A673 (cell line): ENCODE measurements at regions not wholly inside any gene's neighbourhood (a gene's known extent, or its start where the extent isn't known, plus 50 kb on each side); places are given as distances from the start of the nearest gene placed in this dataset.

ENCODE experiments used
- CTCF ChIP-seq: fragments of 300-800, 200-600 bp; sonication (generic); conservative IDR thresholded peaks from 2 replicates; pipeline ENCODE4 v1.5.1; 2017; ENCODE audit warnings: low read depth, mild to moderate bottlenecking, antibody characterized with exemption, low read length, moderate library complexity, mixed read lengths
- EZH2 ChIP-seq: fragments of 200-600 bp; sonication (generic); IDR thresholded peaks from 2 replicates; pipeline ENCODE4 v1.6.1; 2017; ENCODE audit warnings: borderline replicate concordance, low read depth, mild to moderate bottlenecking, mixed read lengths, antibody characterized with exemption, low read length; ENCODE audit not compliant: poor library complexity, severe bottlenecking

DNA sequence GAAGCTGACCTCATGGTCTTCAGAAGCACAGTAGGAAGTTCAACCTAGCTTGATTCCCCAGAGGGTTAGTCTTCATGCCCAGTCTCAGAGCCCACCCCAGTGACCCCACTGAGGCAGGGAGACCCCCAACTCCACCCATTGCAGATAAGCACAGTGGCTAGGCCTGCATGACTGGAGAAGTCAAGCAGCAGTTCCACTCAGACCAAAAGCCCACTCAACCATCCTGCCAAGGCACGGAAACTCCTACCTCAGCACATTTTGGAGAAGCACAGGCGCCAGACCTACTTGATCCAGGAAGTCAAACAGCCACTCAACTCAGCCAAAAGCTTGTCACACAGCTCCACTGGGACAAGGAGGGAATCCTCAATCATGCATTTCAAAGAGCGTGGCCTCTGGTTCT is 78.4 kb upstream of the HTR1E start:
- TF ChIP-seq CTCF (no peak), EZH2 (no peak)
